DMS114 treated with DMSO at 0.1 percent for 48 hours (cell line): ENCODE measurements at regions not wholly inside any gene's neighbourhood (a gene's known extent, or its start where the extent isn't known, plus 50 kb on each side); places are given as distances from the start of the nearest gene placed in this dataset.

Source experiments
- DNase-seq: peaks from one replicate; lab custom pipeline; 2025; ENCODE audit not compliant: unreplicated experiment; lab: John Stamatoyannopoulos, UW

DNA sequence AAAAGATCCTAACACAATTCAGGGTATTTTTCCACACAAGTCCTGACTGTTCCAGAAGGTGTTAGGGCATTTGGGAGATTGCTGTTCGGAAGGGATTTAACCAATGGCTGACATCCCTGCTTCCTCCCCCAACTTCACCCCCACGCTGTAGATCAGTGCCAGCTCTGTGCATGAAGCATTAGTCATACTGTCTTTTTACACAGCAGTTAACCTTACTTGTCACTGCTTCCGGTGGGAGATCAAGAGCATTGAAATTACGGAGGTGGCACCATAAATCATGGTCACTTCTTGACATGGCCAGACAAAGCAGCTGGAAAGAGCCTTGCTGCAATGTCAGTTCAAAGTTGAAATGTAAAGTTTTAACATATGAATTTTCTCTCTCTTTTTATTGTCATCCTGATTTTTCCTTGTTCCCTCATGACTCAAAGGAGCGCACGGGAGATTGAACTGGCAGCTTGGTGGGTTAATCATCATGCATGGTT is 70.2 kb downstream of the HRH4 start:
- DNase-seq: no peak

DNA sequence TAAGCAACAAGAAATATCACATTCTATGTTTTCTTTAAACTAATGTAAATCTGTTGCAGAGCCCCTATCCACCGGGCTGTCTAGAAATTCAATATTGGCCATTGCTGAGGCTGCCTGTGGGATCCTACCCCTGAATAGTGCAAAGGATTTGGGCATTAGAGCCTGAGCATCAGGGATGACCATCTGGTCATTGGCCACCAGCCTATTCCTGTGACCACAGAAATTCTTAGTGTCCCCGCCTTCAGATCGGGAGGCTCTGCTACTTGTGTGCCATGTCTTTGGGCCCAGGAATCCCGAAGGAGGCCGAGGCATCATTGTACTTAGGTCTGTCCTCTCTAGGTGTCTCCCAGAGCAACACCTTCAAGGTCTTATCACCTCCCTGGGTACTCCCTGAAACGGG is 73.8 kb downstream of the HRH4 start:
- no peak for DNase-seq

DNA sequence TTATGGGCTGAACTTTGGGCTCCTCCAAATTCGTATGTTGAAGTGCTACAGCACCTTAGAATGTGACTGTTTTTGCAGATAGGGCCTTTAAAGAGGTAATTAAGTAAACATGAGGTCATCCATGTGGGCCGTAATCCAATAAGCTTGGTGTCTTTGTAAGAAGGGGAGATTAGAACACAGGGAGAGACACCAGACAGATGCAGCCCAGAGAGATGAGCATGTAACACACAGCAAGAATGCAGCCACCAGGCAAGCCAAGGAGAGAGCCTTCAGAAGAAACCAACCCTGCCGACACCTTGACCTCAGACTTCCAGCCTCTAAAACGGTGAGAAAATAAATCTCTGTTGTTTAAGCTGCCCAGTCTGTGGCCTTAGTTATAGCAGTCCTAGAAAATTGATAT is 74.3 kb downstream of the HRH4 start:
- DNase-seq: no peak

DNA sequence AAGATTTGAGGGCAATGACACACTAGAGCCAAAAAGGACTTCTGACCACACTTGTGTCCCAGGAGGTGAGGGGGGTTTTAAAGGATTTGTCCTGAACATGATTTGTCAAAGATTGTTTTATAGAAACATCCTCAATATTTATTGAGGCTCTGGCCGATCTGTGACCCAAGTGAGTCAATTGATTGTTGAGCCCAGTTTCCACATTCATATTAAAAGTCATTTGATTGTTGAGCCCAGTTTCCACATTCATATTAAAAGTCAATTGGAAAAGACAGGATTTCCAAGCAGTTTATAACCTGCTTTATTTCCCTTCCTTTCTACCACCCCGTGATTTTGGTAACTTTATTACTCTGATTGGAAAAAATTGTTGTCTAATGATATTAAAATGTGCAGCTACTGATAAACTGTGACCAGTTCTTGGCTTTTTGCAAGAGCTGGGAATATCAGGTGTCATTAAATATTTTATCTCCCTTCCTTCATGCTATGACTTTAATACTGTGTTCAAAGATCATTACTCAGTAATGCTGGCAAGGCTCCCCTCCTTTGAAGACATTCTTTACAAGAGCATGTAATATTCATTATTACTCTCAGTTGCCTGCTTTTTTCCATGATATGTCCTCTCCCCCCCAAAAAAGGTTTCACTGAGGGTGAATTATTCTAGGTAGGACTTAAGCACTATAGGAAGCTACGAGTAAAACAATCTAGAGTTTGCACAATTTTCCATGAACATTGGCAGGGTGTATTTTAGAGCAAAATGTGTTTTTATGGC is 75.3 kb downstream of the HRH4 start:
- no peak for DNase-seq

DNA sequence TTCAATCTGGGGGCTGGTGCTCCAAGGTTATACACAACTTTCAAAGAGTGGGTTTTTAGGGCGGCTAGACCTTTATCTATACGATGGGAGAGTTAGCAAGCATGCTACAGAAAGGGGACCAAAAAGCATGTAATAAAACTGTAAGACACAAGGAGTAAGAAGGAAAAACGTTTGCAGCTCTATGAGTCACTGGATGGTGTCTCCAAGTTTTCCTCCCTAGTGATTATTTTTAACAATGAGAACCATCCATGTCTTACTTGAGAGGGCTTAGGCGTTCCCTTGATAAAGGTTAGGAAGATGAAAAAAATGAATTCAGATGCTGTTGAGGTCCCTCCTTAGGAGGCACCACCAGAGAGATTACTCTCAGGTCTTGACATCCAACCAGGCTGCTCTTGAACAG is 75.9 kb downstream of the HRH4 start:
- DNase-seq: no peak

DNA sequence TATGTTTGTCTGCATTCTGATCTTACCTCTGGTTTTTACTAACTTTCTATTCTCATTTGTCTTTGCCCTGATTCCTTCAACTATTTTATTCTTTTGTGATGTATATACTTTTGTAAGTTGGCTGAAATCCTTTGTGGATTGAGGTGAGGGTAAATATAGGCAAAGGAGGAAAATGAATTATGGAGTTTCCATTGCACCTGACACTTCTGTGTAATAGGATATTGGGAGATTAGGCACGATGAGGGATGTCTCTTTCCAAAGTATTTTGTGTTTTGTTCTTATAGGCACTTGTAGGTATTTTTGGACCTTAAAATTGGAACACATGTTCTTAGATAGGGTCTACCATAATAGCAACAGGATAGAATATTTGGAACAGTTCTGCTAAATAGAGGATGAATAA is 76.4 kb downstream of the HRH4 start:
- DNase-seq: no peak

DNA sequence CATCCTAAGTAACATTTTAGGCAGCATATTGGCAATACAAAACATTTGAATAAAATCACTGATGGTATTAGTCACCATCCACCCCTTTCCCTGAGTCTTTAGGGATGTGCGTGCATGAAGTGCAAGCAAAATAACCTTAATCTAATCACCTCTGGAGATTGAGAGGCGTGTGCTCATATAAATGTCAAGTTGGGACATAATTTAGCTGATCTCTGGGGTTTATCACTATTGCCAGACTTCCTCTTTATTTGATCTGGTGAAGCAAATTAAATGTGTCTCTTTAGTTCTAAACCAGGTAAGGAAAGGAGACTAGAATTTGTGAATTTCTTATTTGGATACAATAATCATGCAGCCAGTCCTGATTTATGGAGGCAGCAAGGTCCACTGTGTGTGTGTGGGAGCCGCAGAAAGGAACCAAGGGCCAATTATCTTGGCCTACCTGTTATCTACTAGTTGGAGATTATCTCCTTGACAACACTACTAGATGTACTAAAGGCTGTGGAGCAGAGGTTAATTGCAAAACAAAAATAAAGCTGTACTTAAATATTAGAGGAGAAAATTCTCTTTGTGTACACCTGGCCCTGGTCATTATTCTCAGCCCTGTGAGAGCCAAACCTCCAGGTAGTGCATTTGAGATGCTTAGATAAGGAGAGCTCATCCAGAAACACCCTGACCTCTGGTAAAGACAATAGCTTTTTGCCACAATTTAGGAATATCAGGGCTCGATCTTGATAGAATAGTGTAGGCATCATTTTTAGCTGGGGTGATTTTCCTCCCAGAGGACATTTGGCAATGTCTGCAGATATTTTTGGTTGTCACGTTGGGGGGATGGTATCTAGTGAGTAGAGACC is 78.2 kb downstream of the HRH4 start:
- DNase-seq: no peak

DNA sequence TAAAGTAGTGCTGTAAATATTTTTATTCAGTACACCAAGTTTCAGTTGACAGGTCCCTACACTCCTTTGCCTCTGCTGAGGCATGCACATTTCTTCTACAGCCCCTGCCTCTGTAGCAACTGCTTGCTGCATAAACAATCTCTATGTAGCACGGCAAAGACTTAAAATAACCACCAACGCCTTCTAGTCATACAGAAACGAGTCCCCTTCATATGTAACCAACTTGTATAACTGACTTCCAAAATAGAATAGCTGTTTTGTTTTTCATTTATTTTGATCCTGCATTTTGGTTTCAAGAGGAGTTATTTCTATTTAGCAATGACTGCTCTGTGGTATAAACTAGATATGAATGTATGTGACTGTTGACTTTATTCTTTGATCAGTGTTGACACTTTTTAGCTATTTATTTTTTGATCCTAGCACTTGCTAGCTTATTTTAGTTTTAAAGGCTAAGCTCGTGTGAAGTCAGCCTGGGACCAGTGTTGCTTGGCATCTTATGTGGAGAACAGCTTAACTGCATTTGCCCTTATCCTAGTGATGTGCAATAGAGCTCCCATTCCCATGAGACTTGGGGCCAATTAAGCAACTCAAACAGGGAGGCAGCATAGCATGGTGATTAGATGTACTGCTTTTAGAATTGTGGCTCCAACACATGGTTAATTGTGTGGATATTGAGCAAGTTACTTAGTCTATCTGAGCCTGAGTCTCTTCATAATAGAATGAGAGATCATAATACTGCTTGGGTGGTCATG is 79.6 kb downstream of the HRH4 start:
- DNase-seq: no peak

DNA sequence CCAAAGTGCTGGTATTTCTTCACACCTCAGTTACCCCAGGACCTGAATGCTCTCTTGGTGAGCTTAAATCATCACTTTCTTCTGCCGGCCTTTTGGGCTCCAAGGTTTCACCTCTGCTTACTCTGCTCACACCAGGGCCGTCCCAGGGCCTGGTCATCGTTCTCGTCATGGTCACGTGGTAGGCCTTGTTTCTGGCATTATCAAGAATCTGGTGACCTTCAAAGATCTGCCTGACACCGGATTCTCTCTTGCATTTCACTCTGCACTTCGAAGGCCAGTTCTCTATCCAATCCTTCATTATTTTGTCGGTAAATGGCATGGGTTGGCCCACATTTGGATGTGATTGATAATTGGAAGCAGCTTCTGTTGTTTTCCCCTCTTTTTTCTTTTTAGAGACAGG is 80.5 kb downstream of the HRH4 start:
- no peak for DNase-seq

DNA sequence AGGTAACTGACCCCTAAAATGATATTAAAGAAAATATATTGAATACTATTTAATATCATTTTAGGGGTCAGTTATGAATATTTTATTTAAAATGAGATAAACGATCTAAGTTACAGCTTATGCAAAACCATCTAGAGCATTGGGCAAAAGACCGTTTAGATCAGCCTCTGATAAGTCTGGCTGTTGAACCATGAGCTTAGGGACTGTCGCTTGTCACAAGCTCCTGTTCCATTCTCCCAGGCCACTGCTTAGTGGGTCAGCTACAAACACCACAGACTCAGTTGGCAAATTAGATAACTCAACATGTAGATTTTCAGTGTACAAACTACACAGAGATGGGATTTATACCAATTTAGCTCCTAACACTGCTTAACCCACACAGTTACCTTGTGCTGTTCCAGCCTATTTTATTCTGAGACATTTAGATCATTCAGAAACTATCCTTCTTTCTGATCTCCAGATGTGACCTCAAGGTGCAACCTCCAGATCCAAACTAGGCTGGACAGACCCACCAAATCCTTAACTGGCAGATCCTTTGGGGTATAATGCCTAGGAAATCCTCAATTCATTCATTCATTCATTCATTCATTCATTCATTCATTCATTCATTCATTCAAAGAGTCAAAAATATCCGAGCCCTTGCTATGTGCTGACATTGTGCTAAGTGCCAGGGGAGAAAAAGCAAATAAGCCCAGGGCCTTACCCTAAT is 82.8 kb downstream of the HRH4 start:
- no peak for DNase-seq

DNA sequence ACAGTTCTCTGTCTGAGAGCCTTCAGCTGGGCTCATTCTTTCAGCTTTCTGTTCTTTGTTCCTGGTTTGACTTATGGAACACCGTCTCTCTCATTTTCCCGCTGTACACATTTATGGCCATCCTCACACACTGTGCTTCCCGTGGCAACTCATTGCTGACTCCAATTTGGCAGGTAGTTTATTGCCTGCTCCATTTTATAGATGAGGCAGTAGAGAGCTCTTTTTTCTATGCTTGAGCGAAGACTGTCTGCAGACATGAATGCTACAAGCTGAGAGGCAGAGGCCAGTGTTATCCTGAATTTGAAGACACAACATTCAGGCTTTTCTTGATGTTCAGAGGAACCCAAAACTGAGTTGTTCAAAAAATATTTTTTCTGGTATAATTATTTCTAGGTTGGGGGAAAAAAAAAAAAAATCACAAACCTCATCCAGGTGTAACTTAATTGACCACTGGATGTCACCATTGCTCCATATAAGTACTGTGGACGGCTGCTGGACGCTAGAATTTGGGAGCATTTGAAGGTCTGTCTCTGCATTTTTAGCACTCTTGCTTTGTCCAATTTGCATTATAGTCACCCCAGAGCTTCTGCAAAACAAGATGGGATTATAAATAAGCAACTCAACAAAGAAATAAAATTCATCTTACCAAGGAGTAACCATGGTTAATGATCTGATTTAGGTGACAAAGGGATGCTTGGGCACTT is 83.5 kb downstream of the HRH4 start:
- peak; percentile 15 for DNase-seq

DNA sequence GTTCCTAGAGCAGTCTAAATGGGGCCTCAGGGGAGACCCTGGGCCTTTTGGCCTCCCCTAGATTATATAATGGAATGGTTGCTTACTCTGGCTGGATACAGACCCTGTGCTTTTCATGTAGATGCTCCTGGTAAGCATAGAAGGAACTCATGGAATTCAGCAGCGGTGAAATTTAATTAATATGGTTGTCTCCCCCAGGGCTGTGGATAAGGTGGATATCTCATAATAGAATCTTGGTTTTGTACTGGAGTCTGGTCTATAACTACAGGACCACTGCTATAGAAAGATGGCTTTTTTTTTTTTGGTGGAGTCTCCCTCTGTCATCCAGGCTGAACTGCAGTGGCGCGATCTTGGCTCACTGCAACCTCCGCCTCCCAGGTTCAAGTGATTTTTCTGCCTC is 84.5 kb downstream of the HRH4 start:
- no peak for DNase-seq

DNA sequence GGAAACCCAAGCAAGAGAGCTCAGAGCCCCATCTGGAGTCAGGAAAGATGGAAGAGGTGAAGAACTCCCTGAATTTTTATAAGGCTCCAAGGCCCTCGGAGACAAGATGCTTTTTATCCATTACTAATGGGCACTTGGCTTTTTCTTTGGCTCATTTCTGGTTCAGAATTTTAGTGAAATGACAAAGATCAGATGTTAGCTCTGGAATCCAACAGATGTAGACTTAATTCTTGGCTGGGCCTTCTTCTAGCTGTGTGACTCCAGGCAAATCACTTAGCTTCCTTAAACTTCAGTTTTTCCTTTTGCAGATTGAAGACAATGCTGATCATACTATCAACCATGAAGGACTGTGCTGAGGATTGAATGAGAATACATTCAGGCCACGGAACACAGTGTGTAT is 85.2 kb downstream of the HRH4 start:
- no peak for DNase-seq

DNA sequence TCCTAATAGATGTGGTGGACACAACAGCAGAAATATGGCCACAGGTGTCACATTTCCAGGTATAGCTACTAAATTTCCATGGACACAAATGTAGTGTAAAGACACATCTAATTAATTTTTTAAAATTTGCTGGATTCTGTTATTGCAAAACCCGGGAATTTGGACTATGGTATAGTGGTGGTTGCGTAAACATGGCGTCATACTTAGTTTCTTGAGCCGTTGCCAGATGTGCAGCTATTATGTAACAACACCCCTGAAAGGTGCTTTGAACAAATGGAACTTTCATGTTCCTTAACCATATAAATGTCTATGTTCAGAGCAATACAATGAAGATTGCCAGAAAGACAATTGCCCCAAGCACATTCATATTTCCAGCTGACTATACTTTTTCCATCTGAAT is 85.9 kb downstream of the HRH4 start:
- DNase-seq: no peak

DNA sequence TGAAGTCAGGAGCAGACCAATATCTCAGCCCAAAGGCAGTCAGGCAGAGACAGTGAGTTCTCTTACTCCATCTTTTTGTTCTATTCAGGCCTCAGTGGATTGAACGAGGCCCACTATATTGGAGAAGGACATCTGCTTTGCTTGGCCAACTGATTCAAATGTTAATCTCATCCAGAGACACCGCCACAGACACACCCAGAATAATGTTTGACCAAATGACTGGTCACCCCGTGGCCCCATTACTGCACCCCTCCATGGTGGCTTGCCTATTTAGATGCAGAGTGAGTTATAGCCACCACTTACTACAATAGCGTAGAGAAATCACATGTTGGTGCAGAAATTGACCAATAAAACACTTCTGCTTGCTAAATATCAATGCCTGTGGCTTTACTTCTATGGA is 88.1 kb downstream of the HRH4 start:
- DNase-seq: no peak

DNA sequence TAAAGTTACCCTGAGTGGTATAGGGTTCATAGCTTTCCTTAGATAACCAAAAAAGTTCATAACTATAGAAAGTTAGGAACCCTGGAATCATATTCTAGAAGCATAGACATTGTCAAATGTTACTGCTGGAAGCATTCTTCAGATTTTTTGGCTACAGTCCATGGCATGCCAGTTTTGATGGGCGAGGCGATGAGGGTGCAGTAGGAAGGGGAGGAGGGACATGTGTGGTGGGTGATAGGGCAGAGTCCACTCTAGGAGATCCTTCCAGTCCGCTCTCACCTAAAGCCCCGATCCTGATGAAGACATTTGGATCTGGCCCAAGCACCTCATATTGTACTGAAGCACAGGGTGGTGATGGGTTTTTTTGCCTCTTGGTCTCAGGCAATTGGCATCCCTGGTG is 91.8 kb downstream of the HRH4 start:
- no peak for DNase-seq

DNA sequence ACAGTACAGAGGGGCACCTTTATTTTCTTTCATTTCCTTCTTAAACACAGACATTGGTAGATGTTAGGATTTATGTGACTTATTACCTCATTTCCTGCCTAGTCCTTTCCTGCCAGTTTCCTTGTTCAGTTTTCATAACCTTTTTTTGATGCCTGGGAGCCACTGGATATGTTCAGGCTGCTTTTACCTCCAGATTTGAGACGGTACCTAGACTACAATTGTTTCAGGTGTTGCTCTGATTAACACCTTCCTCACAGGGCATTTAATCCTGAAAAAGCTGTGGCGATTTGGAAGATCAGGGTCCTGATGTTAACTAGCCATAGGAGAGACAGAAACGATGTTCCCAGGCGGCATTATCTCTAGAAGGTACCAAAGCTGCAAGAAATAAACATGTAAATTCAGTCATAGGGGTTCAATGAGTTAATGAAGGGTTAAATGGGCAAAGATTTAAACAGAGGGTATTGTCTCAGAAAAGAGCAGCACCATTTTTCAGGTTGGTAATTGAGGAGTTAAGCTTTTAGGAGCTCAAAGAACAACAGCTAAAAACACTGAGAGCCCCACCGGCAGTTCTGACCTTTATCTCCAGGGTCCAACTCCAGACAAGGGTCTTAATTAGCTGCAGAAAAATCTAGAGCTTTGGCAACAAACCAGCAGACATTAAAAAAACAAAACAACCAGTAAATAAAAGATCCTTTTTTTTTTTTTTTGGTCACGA is 93.3 kb downstream of the HRH4 start:
- no peak for DNase-seq

DNA sequence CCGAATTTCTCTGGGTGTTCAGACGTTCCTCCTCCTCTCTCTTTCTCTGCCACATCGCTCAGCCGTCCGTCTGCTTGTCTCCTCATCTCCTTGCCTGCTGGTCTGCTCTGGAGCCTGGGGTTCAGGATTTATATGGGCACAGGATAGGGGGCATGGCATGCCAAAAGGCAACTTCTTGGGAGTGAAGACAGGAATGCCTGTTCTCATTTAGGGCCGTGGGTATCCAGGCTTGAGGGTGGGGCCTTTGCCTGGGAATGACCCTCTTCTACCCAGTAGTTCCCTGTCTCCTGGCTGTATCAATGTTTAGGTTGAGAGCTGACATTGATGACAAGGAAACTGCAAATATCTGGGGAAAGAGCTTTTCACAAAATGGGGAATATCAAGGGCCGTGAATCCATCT is 98.0 kb downstream of the HRH4 start:
- DNase-seq: no peak

DNA sequence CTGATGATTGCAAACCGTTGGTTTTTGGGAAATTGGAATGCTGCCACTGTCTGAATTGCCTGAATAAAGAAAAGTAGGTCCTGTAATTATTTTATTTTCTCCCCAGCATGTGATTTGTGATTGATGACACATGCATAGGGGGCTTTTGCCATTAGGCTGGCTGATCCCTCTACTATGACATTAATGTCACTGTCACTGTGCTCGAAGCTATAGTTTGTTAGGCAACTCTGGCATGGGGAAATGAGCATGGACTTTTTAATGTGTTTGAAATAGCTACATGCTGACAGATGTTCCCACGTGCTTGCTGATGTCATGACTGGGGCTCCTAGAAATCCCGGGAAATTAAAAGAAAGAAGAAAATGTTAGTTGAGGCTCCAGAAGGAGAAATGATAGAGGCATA is 99.1 kb downstream of the HRH4 start:
- no peak for DNase-seq

DNA sequence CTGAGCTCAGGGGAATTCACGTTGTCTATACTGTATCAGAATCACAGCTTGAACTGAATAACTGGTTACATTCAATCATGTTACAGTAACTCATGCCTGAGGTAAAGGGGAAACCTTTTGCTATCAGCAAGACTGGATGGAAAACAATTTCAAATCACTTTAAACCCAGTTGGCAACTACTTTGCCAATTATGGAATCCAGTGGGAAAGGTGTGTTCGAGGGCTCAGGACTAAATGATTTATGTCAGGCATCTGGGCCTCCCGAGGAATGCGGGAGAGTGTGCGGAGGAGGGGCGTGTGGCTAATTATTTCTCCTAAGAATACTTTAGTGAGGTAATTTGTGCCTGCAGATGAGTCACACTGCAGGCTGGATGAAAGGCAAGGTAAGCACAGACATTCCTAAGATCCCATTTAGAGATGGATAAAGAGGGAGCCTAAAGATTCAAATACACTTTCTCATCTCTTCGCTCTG is 100.1 kb downstream of the HRH4 start:
- no peak for DNase-seq
